H9 (cell line): ENCODE measurements at regions not wholly inside any gene's neighbourhood (a gene's known extent, or its start where the extent isn't known, plus 50 kb on each side); places are given as distances from the start of the nearest gene placed in this dataset.

Source experiments
- DNase-seq: peaks from one replicate; pipeline ENCODE4 v3.0.0-alpha.2; 2017
- H2AFZ ChIP-seq: one replicate; pipeline ENCODE4 v1.6.1; 2013; ENCODE audit warnings: mild to moderate bottlenecking, low read length, control low read depth, moderate library complexity
- H2AK5ac ChIP-seq: 2 replicates; pipeline ENCODE4 v1.6.1; 2013; ENCODE audit warnings: low read length, control low read depth, mixed read lengths; ENCODE audit not compliant: insufficient read length
- H2BK120ac ChIP-seq: one replicate; pipeline ENCODE4 v1.6.1; 2013; ENCODE audit warnings: low read depth, mild to moderate bottlenecking, low read length, control low read depth, inconsistent platforms; ENCODE audit not compliant: poor library complexity, severe bottlenecking
- H2BK12ac ChIP-seq: 2 replicates; pipeline ENCODE4 v1.6.1; 2013; ENCODE audit warnings: low read length, control low read depth, mixed read lengths, low read depth; ENCODE audit not compliant: insufficient read length
- H2BK15ac ChIP-seq: 2 replicates; pipeline ENCODE4 v1.6.1; 2013; ENCODE audit warnings: low read depth, low read length, control low read depth
- H2BK20ac ChIP-seq: one replicate; pipeline ENCODE4 v1.6.1; 2013; ENCODE audit warnings: low read depth, mild to moderate bottlenecking, low read length, control low read depth, inconsistent platforms; ENCODE audit not compliant: poor library complexity, severe bottlenecking
- H2BK5ac ChIP-seq: 2 replicates; pipeline ENCODE4 v1.6.1; 2013; ENCODE audit warnings: low read length, control low read depth, mixed read lengths; ENCODE audit not compliant: insufficient read length
- H3K14ac ChIP-seq: 2 replicates; pipeline ENCODE4 v1.6.1; 2013; ENCODE audit warnings: low read length, control low read depth; ENCODE audit not compliant: insufficient read depth
- H3K18ac ChIP-seq: 2 replicates; pipeline ENCODE4 v1.6.1; 2013; ENCODE audit warnings: low read depth, mild to moderate bottlenecking, mixed read lengths, low read length, control low read depth; ENCODE audit not compliant: insufficient read length
- H3K23ac ChIP-seq: 2 replicates; pipeline ENCODE4 v1.6.1; 2013; ENCODE audit warnings: low read length, control low read depth, mixed read lengths, low read depth; ENCODE audit not compliant: insufficient read length
- H3K23me2 ChIP-seq: 2 replicates; pipeline ENCODE4 v1.6.1; 2013; ENCODE audit warnings: low read depth, mild to moderate bottlenecking, mixed read lengths, low read length, control low read depth; ENCODE audit not compliant: insufficient read length, poor library complexity, severe bottlenecking
- H3K27ac ChIP-seq: 2 replicates; pipeline ENCODE4 v1.5.1; 2013; ENCODE audit warnings: low read length, control low read depth, mixed read lengths, low read depth; ENCODE audit not compliant: insufficient read length
- H3K27me3 ChIP-seq: 2 replicates; pipeline ENCODE4 v1.6.1; 2013; ENCODE audit warnings: low read length, control low read depth, inconsistent platforms; ENCODE audit not compliant: insufficient read depth
- H3K4ac ChIP-seq: 2 replicates; pipeline ENCODE4 v1.6.1; 2013; ENCODE audit warnings: low read depth, mild to moderate bottlenecking, control low read depth, inconsistent platforms, low read length, moderate library complexity
- H3K4me1 ChIP-seq: 2 replicates; pipeline ENCODE4 v1.6.1; 2013; ENCODE audit warnings: low read length, control low read depth, inconsistent platforms; ENCODE audit not compliant: insufficient read depth
- H3K4me2 ChIP-seq: 2 replicates; pipeline ENCODE4 v1.6.1; 2013; ENCODE audit warnings: low read length, control low read depth, mixed read lengths; ENCODE audit not compliant: insufficient read length, insufficient read depth
- H3K56ac ChIP-seq: 2 replicates; pipeline ENCODE4 v1.6.1; 2013; ENCODE audit warnings: low read depth, mild to moderate bottlenecking, mixed read lengths, low read length, control low read depth; ENCODE audit not compliant: insufficient read length
- H3K79me1 ChIP-seq: 2 replicates; pipeline ENCODE4 v1.6.1; 2013; ENCODE audit warnings: low read depth, mild to moderate bottlenecking, moderate library complexity, low read length, control low read depth, inconsistent platforms; ENCODE audit not compliant: insufficient read depth, poor library complexity, severe bottlenecking
- H3K79me2 ChIP-seq: 2 replicates; pipeline ENCODE4 v1.6.1; 2013; ENCODE audit warnings: low read length, control low read depth, inconsistent platforms; ENCODE audit not compliant: insufficient read depth
- H3K9ac ChIP-seq: 2 replicates; pipeline ENCODE4 v1.6.1; 2013; ENCODE audit warnings: low read length, control low read depth, mixed read lengths; ENCODE audit not compliant: insufficient read length; ENCODE audit errors: extremely low read depth
- H3K9me3 ChIP-seq: one replicate; pipeline ENCODE4 v1.6.1; 2013; ENCODE audit warnings: low read depth, low read length, inconsistent platforms; ENCODE audit not compliant: control insufficient read depth
- H3T11ph ChIP-seq: one replicate; pipeline ENCODE4 v1.6.1; 2013; ENCODE audit warnings: mild to moderate bottlenecking, low read length, control low read depth, inconsistent platforms
- H4K20me1 ChIP-seq: one replicate; pipeline ENCODE4 v1.6.1; 2013; ENCODE audit not compliant: control insufficient read depth, insufficient read length, insufficient read depth
- H4K5ac ChIP-seq: 2 replicates; pipeline ENCODE4 v1.6.1; 2013; ENCODE audit warnings: low read depth, mild to moderate bottlenecking, mixed read lengths, low read length, control low read depth; ENCODE audit not compliant: insufficient read length
- H4K8ac ChIP-seq: replicated peaks from 2 replicates; pipeline ENCODE4 v1.6.1; 2013; ENCODE audit warnings: low read length, control low read depth, mixed read lengths, low read depth; ENCODE audit not compliant: insufficient read length
- H4K91ac ChIP-seq: 2 replicates; pipeline ENCODE4 v1.6.1; 2013; ENCODE audit warnings: low read depth, mild to moderate bottlenecking, moderate library complexity, mixed read lengths, low read length, control low read depth; ENCODE audit not compliant: insufficient read length
- H3K27ac Mint-ChIP-seq, 3 experiments: 2 replicates in 2 of 3; 3 replicates in 1 of 3; pipeline ENCODE4 v1.8.0; 2020 to 2021; ENCODE audit warnings: mixed read lengths in 3 of 3, mild to moderate bottlenecking in 1 of 3, moderate library complexity in 1 of 3
- H3K27me3 Mint-ChIP-seq: 2 replicates; pipeline ENCODE4 v1.8.0; 2021; ENCODE audit warnings: low read depth, mild to moderate bottlenecking, moderate library complexity, mixed read lengths
- H3K36me3 Mint-ChIP-seq, 3 experiments: 2 replicates in 2 of 3; 3 replicates in 1 of 3; pipeline ENCODE4 v1.8.0; 2020 to 2021; ENCODE audit warnings: low read depth in 3 of 3, mixed read lengths in 3 of 3; ENCODE audit not compliant: insufficient read depth in 1 of 3
- H3K4me1 Mint-ChIP-seq, 2 experiments: 2 replicates each; pipeline ENCODE4 v1.8.0; 2020; ENCODE audit warnings: mixed read lengths in 2 of 2
- H3K4me3 Mint-ChIP-seq, 2 experiments: 2 replicates in 1 of 2; 3 replicates in 1 of 2; pipeline ENCODE4 v1.8.0; 2020 to 2021; ENCODE audit warnings: mild to moderate bottlenecking in 2 of 2, mixed read lengths in 2 of 2, moderate library complexity in 1 of 2
- H3K9me3 Mint-ChIP-seq, 2 experiments: 2 replicates in 1 of 2; 3 replicates in 1 of 2; pipeline ENCODE4 v1.8.0; 2020; ENCODE audit warnings: mild to moderate bottlenecking in 2 of 2, mixed read lengths in 2 of 2, moderate library complexity in 1 of 2
- CTCF ChIP-seq: fragments of 200-600 bp; sonication (generic); conservative IDR thresholded peaks from 3 replicates; pipeline ENCODE4 v1.8.0; 2021; ENCODE audit warnings: antibody characterized with exemption, mild to moderate bottlenecking
- whole genome bisulfite sequencing: extraction: QIAGEN DNeasy Blood & Tissue Kit; methylation state at CpG from one replicate; pipeline ENCODE4 v1.1.7; 2013; ENCODE audit warnings: missing lambda C conversion rate, low lambda C conversion rate, mixed read lengths; ENCODE audit not compliant: insufficient read length; ENCODE audit errors: extremely low coverage; 5-methylcytosine and 5-hydroxymethylcytosine counted together

GRCh38 chr1:4131734-4132133, 231.7 kb upstream of the C1orf174 start:
- H4K20me1 ChIP-seq = no peaks in the 10 kb centered on the region
- H3K27me3 ChIP-seq = no peaks in the 10 kb centered on the region
- no peak overlapping the region for H2BK120ac ChIP-seq
- H4K91ac ChIP-seq = no peak overlapping the region
- no peaks in the 10 kb centered on the region for H3K23me2 ChIP-seq
- Mint-ChIP-seq H3K27me3 (peaks cover 15% of the 10 kb centered on the region), H3K36me3 (peaks cover 0 to 2% (median 0%) of the 10 kb centered on the region in 3 experiments; a peak in 2 of 7 replicates), H3K4me3 (no peak overlapping the region), H3K9me3 (peaks cover 4 to 8% of the 10 kb centered on the region in 2 experiments; a peak in 3 of 5 replicates), H3K27ac (no peak overlapping the region), H3K4me1 (peaks cover 31% of the 10 kb centered on the region in 2 experiments)
- no peaks in the 10 kb centered on the region for H3K79me2 ChIP-seq
- no peak overlapping the region for H3K14ac ChIP-seq
- no peak for TF ChIP-seq CTCF
- H3K27ac ChIP-seq = no peak overlapping the region
- H4K5ac ChIP-seq = no peak overlapping the region
- H3K4me2 ChIP-seq = no peak overlapping the region
- H2BK15ac ChIP-seq = no peak overlapping the region
- no peak overlapping the region for H3K9ac ChIP-seq
- H3K79me1 ChIP-seq = no peaks in the 10 kb centered on the region
- no peak overlapping the region for H2BK12ac ChIP-seq
- no peak overlapping the region for H3K23ac ChIP-seq
- DNase-seq = no peak
- no peaks in the 10 kb centered on the region for H3K4me1 ChIP-seq
- H3K56ac ChIP-seq = no peak overlapping the region
- H3T11ph ChIP-seq = no peak overlapping the region
- no peak overlapping the region for H2AFZ ChIP-seq
- H2BK20ac ChIP-seq = no peak overlapping the region
- no peak overlapping the region for H2BK5ac ChIP-seq
- H3K9me3 ChIP-seq = no peaks in the 10 kb centered on the region
- H4K8ac ChIP-seq = no peak overlapping the region
- no CpG with 5 or more reads among the region's 5 CpGs for WGBS
- no peak overlapping the region for H3K4ac ChIP-seq
- H3K18ac ChIP-seq = no peak overlapping the region
- H2AK5ac ChIP-seq = no peak overlapping the region
